H1 (cell line): ENCODE measurements at regions not wholly inside any gene's neighbourhood (a gene's known extent, or its start where the extent isn't known, plus 50 kb on each side); places are given as distances from the start of the nearest gene placed in this dataset.

Experiments used
- CTCF ChIA-PET: fragments of 300-600 bp; sonication (Branson Sonifier 250); formaldehyde crosslinking; loops from one replicate; lab custom pipeline; 2021; ENCODE audit not compliant: partially characterized antibody; lab: Charles Lee
- POLR2A ChIA-PET: fragments of 300-600 bp; sonication (Branson Sonifier 250); formaldehyde crosslinking; loops from one replicate; lab custom pipeline; 2021; ENCODE audit warnings: inconsistent platforms; ENCODE audit not compliant: partially characterized antibody; lab: Charles Lee
- DNase-seq, 2 experiments: peaks; one replicate each; pipeline versions ENCODE4 v3.0.0 to v3.0.0-alpha.2; 2010 to 2022; ENCODE audit warnings: low spot score in 2 of 2, low read depth in 1 of 2, mixed read lengths in 1 of 2
- FAIRE-seq: peaks from 2 replicates; lab custom pipeline; 2011; peaks lifted over from hg19 to GRCh38; lab: Jason Lieb, UNC
- H2AFZ ChIP-seq: 2 replicates; pipeline ENCODE4 v1.8.1; 2012; ENCODE audit warnings: low read length, inconsistent platforms
- H2AK5ac ChIP-seq: 2 replicates; pipeline ENCODE4 v1.6.1; 2013; ENCODE audit warnings: low read depth, low read length
- H2BK120ac ChIP-seq: replicated peaks from 2 replicates; pipeline ENCODE3; 2013; ENCODE audit warnings: low read depth, low read length, inconsistent platforms
- H2BK12ac ChIP-seq: 2 replicates; pipeline ENCODE4 v1.6.1; 2013; ENCODE audit warnings: low read depth, low read length
- H2BK15ac ChIP-seq: 2 replicates; pipeline ENCODE4 v1.6.1; 2013; ENCODE audit warnings: low read length
- H2BK20ac ChIP-seq: 2 replicates; pipeline ENCODE4 v1.6.1; 2013; ENCODE audit warnings: low read length
- H2BK5ac ChIP-seq: 2 replicates; pipeline ENCODE4 v1.6.1; 2013; ENCODE audit warnings: low read depth, low read length
- H3K14ac ChIP-seq: 2 replicates; pipeline ENCODE4 v1.6.1; 2013; ENCODE audit warnings: inconsistent platforms; ENCODE audit not compliant: insufficient read length
- H3K18ac ChIP-seq: 2 replicates; pipeline ENCODE4 v1.6.1; 2013; ENCODE audit warnings: low read length; ENCODE audit errors: extremely low read depth
- H3K23ac ChIP-seq: 2 replicates; pipeline ENCODE4 v1.6.1; 2013; ENCODE audit warnings: inconsistent platforms; ENCODE audit not compliant: insufficient read length
- H3K23me2 ChIP-seq: 2 replicates; pipeline ENCODE4 v1.6.1; 2013; ENCODE audit warnings: low read depth, low read length
- H3K27ac ChIP-seq: 2 replicates; pipeline ENCODE4 v1.6.1; 2011; ENCODE audit warnings: low read depth, low read length, inconsistent platforms
- H3K27me3 ChIP-seq, 4 experiments: replicated peaks in 1 of 4; 1 replicate in 1 of 4; 2 replicates in 3 of 4; pipeline versions ENCODE4 v1.6.1 to v1.8.1; 2011 to 2013; ENCODE audit warnings: low read length in 3 of 4, mild to moderate bottlenecking in 3 of 4, inconsistent platforms in 2 of 4, mixed read lengths in 2 of 4, moderate library complexity in 1 of 4; ENCODE audit not compliant: control insufficient read depth in 3 of 4, insufficient read depth in 3 of 4; ENCODE audit errors: extremely low read depth in 1 of 4
- H3K36me3 ChIP-seq, 4 experiments: 2 replicates each; pipeline versions ENCODE4 v1.6.1 to v1.8.1; 2011 to 2013; ENCODE audit warnings: mild to moderate bottlenecking in 4 of 4, low read length in 3 of 4, moderate library complexity in 2 of 4, control low read depth in 1 of 4, inconsistent platforms in 1 of 4; ENCODE audit not compliant: insufficient read depth in 4 of 4, control insufficient read depth in 2 of 4
- H3K4ac ChIP-seq: replicated peaks from 2 replicates; pipeline ENCODE3; 2013; ENCODE audit warnings: low read length, low read depth, mixed read lengths, inconsistent platforms; ENCODE audit not compliant: insufficient read length
- H3K4me1 ChIP-seq, 4 experiments: replicated peaks in 1 of 4; 1 replicate in 1 of 4; 2 replicates in 3 of 4; pipeline versions ENCODE4 v1.6.1 to v1.8.1; 2011 to 2013; ENCODE audit warnings: low read length in 3 of 4, inconsistent platforms in 2 of 4, mixed read lengths in 1 of 4; ENCODE audit not compliant: insufficient read depth in 4 of 4, control insufficient read depth in 3 of 4
- H3K4me2 ChIP-seq, 2 experiments: 2 replicates each; pipeline versions ENCODE4 v1.6.1 to v1.8.1; 2011 to 2013; ENCODE audit warnings: low read depth in 2 of 2, low read length in 2 of 2, control low read depth in 1 of 2, inconsistent platforms in 1 of 2, mild to moderate bottlenecking in 1 of 2; ENCODE audit not compliant: insufficient read depth in 1 of 2
- H3K4me3 ChIP-seq, 4 experiments: fragments of 200-600, 300-600 bp in 1 of 4; sonication (generic), shearing (Covaris generic), sonication (Bioruptor Twin) in 1 of 4; 2 replicates each; pipeline versions ENCODE4 v1.5.1 to v1.8.1; 2011 to 2016; ENCODE audit warnings: low read length in 4 of 4, low read depth in 3 of 4, control low read depth in 2 of 4, inconsistent platforms in 2 of 4, mild to moderate bottlenecking in 2 of 4, mixed read lengths in 1 of 4, moderate library complexity in 1 of 4; ENCODE audit not compliant: insufficient read depth in 2 of 4; ENCODE audit errors: extremely low read depth in 1 of 4
- H3K56ac ChIP-seq: replicated peaks from 2 replicates; pipeline ENCODE3; 2013; ENCODE audit warnings: low read depth, mild to moderate bottlenecking, mixed read lengths, low read length, inconsistent platforms; ENCODE audit not compliant: insufficient read length
- H3K79me1 ChIP-seq: 2 replicates; pipeline ENCODE4 v1.6.1; 2013; ENCODE audit warnings: low read depth, low read length, control low read depth
- H3K79me2 ChIP-seq, 2 experiments: 2 replicates each; pipeline versions ENCODE4 v1.6.1 to v1.8.1; 2012 to 2013; ENCODE audit warnings: low read length in 2 of 2, mild to moderate bottlenecking in 2 of 2, inconsistent platforms in 1 of 2; ENCODE audit not compliant: insufficient read depth in 2 of 2, control insufficient read depth in 1 of 2
- H3K9ac ChIP-seq, 4 experiments: replicated peaks in 1 of 4; 1 replicate in 1 of 4; 2 replicates in 3 of 4; pipeline versions ENCODE4 v1.6.1 to v1.8.1; 2011 to 2013; ENCODE audit warnings: low read depth in 3 of 4, low read length in 3 of 4, control low read depth in 2 of 4, mild to moderate bottlenecking in 2 of 4, moderate library complexity in 2 of 4, inconsistent platforms in 1 of 4; ENCODE audit errors: extremely low read depth in 1 of 4
- H3K9me3 ChIP-seq, 2 experiments: 2 replicates each; pipeline versions ENCODE4 v1.6.1 to v1.8.1; 2012 to 2013; ENCODE audit warnings: mild to moderate bottlenecking in 2 of 2, moderate library complexity in 2 of 2, control low read depth in 1 of 2, inconsistent platforms in 1 of 2, low read depth in 1 of 2, low read length in 1 of 2, mixed read lengths in 1 of 2; ENCODE audit not compliant: insufficient read depth in 2 of 2
- H4K20me1 ChIP-seq, 2 experiments: replicated peaks in 1 of 2; 2 replicates each; pipeline versions ENCODE3 to v1.8.1; 2011 to 2013; ENCODE audit warnings: inconsistent platforms in 2 of 2, low read length in 2 of 2, mild to moderate bottlenecking in 1 of 2; ENCODE audit not compliant: insufficient read depth in 2 of 2, control insufficient read depth in 1 of 2
- H4K5ac ChIP-seq: 2 replicates; pipeline ENCODE4 v1.6.1; 2013; ENCODE audit warnings: low read length, low read depth, mixed read lengths, inconsistent platforms; ENCODE audit not compliant: insufficient read length
- H4K8ac ChIP-seq: 2 replicates; pipeline ENCODE4 v1.8.0; 2013; ENCODE audit warnings: mild to moderate bottlenecking, moderate library complexity, low read length, inconsistent platforms; ENCODE audit not compliant: insufficient read depth; ENCODE audit errors: extremely low read depth
- H4K91ac ChIP-seq: replicated peaks from 2 replicates; pipeline ENCODE3; 2013; ENCODE audit warnings: low read length, mixed read lengths, inconsistent platforms; ENCODE audit not compliant: insufficient read length
- CBX8 ChIP-seq: fragments of 300-800, 300-1000 bp; sonication (generic); IDR thresholded peaks from 2 replicates; pipeline ENCODE4 v1.7.1; 2016; ENCODE audit warnings: low read depth, low read length, borderline replicate concordance
- CEBPB ChIP-seq: IDR thresholded peaks from 2 replicates; pipeline ENCODE4 v1.6.1; 2012; ENCODE audit warnings: low read depth, low read length
- CTBP2 ChIP-seq: IDR thresholded peaks from 2 replicates; pipeline ENCODE4 v1.7.0; 2011; ENCODE audit warnings: borderline replicate concordance, mild to moderate bottlenecking, moderate library complexity, mixed read lengths, low read length; ENCODE audit not compliant: insufficient read depth, insufficient read length
- EZH2 ChIP-seq: fragments of 200-600 bp; sonication (generic); IDR thresholded peaks from 2 replicates; pipeline ENCODE4 v1.7.1; 2012; ENCODE audit warnings: low read depth, mild to moderate bottlenecking, moderate library complexity, low read length, inconsistent platforms; ENCODE audit not compliant: severe bottlenecking
- GTF2F1 ChIP-seq: IDR thresholded peaks from 2 replicates; pipeline ENCODE4 v1.6.1; 2012; ENCODE audit warnings: low read depth, low read length, improper control_type of control experiment, borderline replicate concordance
- HDAC6 ChIP-seq: IDR thresholded peaks from one replicate; pipeline ENCODE4 v1.7.1; 2012; ENCODE audit warnings: low read depth, mild to moderate bottlenecking, inconsistent platforms, low read length, moderate library complexity
- KDM1A ChIP-seq: fragments of 200-600, 300-600 bp; sonication (generic); IDR thresholded peaks from 2 replicates; pipeline ENCODE4 v1.7.1; 2016; ENCODE audit warnings: mild to moderate bottlenecking, low read length, borderline replicate concordance
- MAFK ChIP-seq: IDR thresholded peaks from 2 replicates; pipeline ENCODE4 v1.6.1; 2012; ENCODE audit warnings: low read depth, mild to moderate bottlenecking, improper control_type of control experiment, low read length
- NANOG ChIP-seq: IDR thresholded peaks from 2 replicates; pipeline ENCODE4 v1.6.1; 2011; ENCODE audit warnings: low read length, low read depth, mild to moderate bottlenecking, inconsistent platforms; ENCODE audit not compliant: insufficient read depth, poor library complexity, severe bottlenecking
- RNF2 ChIP-seq: fragments of 200-900, 300-1000 bp; sonication (generic); IDR thresholded peaks from 2 replicates; pipeline ENCODE4 v1.7.1; 2016; ENCODE audit warnings: borderline replicate concordance, low read depth, mild to moderate bottlenecking, antibody characterized with exemption, low read length; ENCODE audit not compliant: poor library complexity, severe bottlenecking; ENCODE audit errors: missing control alignments
- SIRT6 ChIP-seq: IDR thresholded peaks from one replicate; pipeline ENCODE4 v1.7.1; 2012; ENCODE audit warnings: low read length, inconsistent platforms
- SIX5 ChIP-seq: IDR thresholded peaks from 2 replicates; pipeline ENCODE4 v1.6.1; 2011; ENCODE audit warnings: mild to moderate bottlenecking, low read depth, low read length
- TAF7 ChIP-seq: optimal IDR thresholded peaks from 2 replicates; pipeline ENCODE3; 2011; ENCODE audit warnings: low read depth, mild to moderate bottlenecking, inconsistent platforms, low read length, moderate library complexity, borderline replicate concordance
- TEAD4 ChIP-seq: IDR thresholded peaks from 2 replicates; pipeline ENCODE4 v1.6.1; 2012; ENCODE audit warnings: low read depth, low read length, inconsistent platforms, mixed read lengths
- ZNF274 ChIP-seq: IDR thresholded peaks from 2 replicates; pipeline ENCODE4 v1.7.0; 2012; ENCODE audit warnings: low read length, borderline replicate concordance; ENCODE audit errors: extremely low read depth
- WGBS, 2 experiments: shearing (Covaris generic) in 1 of 2; methylation state at CpG; one replicate each; pipeline versions ENCODE4 v1.1.6 to v1.1.7; 2013 to 2015; ENCODE audit warnings: low lambda C conversion rate in 2 of 2, mixed read lengths in 2 of 2, inconsistent platforms in 1 of 2, low coverage in 1 of 2, missing lambda C conversion rate in 1 of 2; ENCODE audit not compliant: insufficient replicate concordance in 2 of 2, insufficient coverage in 1 of 2, insufficient read length in 1 of 2; ENCODE audit errors: extremely low coverage in 1 of 2, missing lambda C conversion rate in 1 of 2; 5-methylcytosine and 5-hydroxymethylcytosine counted together

DNA sequence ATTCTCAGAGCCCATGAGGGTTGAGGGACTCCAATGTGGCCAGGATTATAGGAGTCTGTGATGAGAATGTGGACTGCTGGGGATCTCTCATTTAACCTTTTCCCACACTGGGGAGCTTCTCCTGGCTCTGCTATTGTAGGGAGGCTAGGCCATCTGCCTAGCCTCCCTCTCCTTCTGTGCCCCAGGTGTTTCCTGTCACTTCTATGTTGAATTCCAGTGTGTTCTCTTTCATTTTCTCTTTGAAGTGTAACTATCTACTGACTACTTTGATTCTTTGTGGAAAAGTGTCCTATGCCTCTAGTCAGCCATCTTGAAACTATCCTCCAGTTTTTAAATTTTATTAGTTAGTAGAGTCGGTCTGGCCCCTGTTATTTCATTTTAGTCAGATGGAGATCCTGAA, 53.4 kb upstream of the ABCD2 start:
- H3K36me3 ChIP-seq: no peaks in the 10 kb centered on the region
- POLR2A ChIA-PET: no interaction called here
- H3K23ac ChIP-seq: no peak overlapping the region
- H3K79me1 ChIP-seq: no peaks in the 10 kb centered on the region
- no peak overlapping the region for H2AK5ac ChIP-seq
- no peak overlapping the region for H3K9ac ChIP-seq
- no peak overlapping the region for H2BK20ac ChIP-seq
- H2BK5ac ChIP-seq: no peak overlapping the region
- FAIRE-seq: no peak
- CTCF ChIA-PET: no interaction called here
- H3K18ac ChIP-seq: no peak overlapping the region
- no peaks in the 10 kb centered on the region for H4K20me1 ChIP-seq
- no peak overlapping the region for H2AFZ ChIP-seq
- no peak overlapping the region for H3K56ac ChIP-seq
- H3K4me2 ChIP-seq: no peak overlapping the region
- DNase-seq: no peak
- no peak overlapping the region for H2BK15ac ChIP-seq
- no peak overlapping the region for H3K14ac ChIP-seq
- no peaks in the 10 kb centered on the region for H3K23me2 ChIP-seq
- H4K91ac ChIP-seq: no peak overlapping the region
- peaks cover 0 to 2% (median 0%) of the 10 kb centered on the region in 4 experiments; a peak in 1 of 7 replicates for H3K4me1 ChIP-seq
- no peak overlapping the region for H4K8ac ChIP-seq
- H4K5ac ChIP-seq: no peak overlapping the region
- H2BK120ac ChIP-seq: no peak overlapping the region
- H3K9me3 ChIP-seq: peaks cover 0 to 4% of the 10 kb centered on the region in 2 experiments; a peak in 1 of 4 replicates
- no peaks in the 10 kb centered on the region for H3K27me3 ChIP-seq
- H3K79me2 ChIP-seq: no peaks in the 10 kb centered on the region
- H3K4me3 ChIP-seq: no peak overlapping the region
- H3K4ac ChIP-seq: no peak overlapping the region
- no peak overlapping the region for H3K27ac ChIP-seq
- H2BK12ac ChIP-seq: no peak overlapping the region
- whole genome bisulfite sequencing, 2 experiments: 100% methylated on average over 1 of the region's 1 CpG; no CpG with 5 or more reads in 1 of the 2 experiments
- no peak for TF ChIP-seq TEAD4
- no peak for TF ChIP-seq TAF7
- no peak for TF ChIP-seq KDM1A
- TF ChIP-seq CBX8: no peak
- TF ChIP-seq MAFK: no peak
- no peak for TF ChIP-seq RNF2
- TF ChIP-seq ZNF274: no peak
- no peak for TF ChIP-seq SIRT6
- TF ChIP-seq CEBPB: no peak
- TF ChIP-seq EZH2: no peak
- no peak for TF ChIP-seq CTBP2
- TF ChIP-seq HDAC6: no peak
- no peak for TF ChIP-seq NANOG
- no peak for TF ChIP-seq SIX5
- TF ChIP-seq GTF2F1: no peak
